ENCODE measurements at regions not wholly inside any gene's neighbourhood (a gene's known extent, or its start where the extent isn't known, plus 50 kb on each side); places are given as distances from the start of the nearest gene placed in this dataset.

DNA sequence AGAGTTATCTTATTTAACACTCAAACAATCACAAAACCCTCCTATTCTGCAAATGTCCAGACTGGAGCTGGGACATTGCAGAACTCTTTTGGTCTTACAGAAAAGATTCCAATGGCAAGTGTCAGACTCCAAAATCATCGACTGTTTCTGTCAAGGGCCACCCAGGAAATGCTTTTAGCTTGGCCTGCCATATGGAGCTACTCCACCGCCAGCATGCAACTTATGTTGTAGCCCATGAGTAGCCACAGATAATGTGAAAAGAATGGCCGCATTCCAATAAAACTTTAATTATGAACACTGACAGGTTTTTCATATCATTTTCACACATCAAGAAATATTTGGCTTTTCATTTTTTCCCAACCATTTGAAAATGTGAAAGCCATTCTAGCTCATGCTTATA is 57.5 kb downstream of the SYNE3 start:
- TF ChIP-seq, protein P1, sequence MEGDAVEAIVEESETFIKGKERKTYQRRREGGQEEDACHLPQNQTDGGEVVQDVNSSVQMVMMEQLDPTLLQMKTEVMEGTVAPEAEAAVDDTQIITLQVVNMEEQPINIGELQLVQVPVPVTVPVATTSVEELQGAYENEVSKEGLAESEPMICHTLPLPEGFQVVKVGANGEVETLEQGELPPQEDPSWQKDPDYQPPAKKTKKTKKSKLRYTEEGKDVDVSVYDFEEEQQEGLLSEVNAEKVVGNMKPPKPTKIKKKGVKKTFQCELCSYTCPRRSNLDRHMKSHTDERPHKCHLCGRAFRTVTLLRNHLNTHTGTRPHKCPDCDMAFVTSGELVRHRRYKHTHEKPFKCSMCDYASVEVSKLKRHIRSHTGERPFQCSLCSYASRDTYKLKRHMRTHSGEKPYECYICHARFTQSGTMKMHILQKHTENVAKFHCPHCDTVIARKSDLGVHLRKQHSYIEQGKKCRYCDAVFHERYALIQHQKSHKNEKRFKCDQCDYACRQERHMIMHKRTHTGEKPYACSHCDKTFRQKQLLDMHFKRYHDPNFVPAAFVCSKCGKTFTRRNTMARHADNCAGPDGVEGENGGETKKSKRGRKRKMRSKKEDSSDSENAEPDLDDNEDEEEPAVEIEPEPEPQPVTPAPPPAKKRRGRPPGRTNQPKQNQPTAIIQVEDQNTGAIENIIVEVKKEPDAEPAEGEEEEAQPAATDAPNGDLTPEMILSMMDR (tag by site-specific recombination; IDR thresholded peaks at IDR 0.05), result no peak
- TF ChIP-seq SP2 (tag by site-specific recombination; IDR thresholded peaks at IDR 0.05) (no peak), ZNF416 (tag by site-specific recombination; IDR thresholded peaks at IDR 0.05) (no peak), ZBTB7A (tag by site-specific recombination; IDR thresholded peaks at IDR 0.05; ENCODE audit: low read depth) (no peak), ZNF529 (tag by site-specific recombination; IDR thresholded peaks at IDR 0.05; ENCODE audit: insufficient replicate concordance) (no peak), ZNF600 (tag by site-specific recombination; IDR thresholded peaks at IDR 0.05) (no peak), SALL2 (tag by site-specific recombination; IDR thresholded peaks at IDR 0.05; ENCODE audit: borderline replicate concordance) (no peak), ZNF174 (tag by site-specific recombination; IDR thresholded peaks at IDR 0.05) (no peak), ZSCAN30 (tag by site-specific recombination; IDR thresholded peaks at IDR 0.05) (no peak)
- TF ChIP-seq, protein P2, sequence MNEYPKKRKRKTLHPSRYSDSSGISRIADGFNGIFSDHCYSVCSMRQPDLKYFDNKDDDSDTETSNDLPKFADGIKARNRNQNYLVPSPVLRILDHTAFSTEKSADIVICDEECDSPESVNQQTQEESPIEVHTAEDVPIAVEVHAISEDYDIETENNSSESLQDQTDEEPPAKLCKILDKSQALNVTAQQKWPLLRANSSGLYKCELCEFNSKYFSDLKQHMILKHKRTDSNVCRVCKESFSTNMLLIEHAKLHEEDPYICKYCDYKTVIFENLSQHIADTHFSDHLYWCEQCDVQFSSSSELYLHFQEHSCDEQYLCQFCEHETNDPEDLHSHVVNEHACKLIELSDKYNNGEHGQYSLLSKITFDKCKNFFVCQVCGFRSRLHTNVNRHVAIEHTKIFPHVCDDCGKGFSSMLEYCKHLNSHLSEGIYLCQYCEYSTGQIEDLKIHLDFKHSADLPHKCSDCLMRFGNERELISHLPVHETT (tag by site-specific recombination; IDR thresholded peaks at IDR 0.05), result no peak
- TF ChIP-seq, protein P3, sequence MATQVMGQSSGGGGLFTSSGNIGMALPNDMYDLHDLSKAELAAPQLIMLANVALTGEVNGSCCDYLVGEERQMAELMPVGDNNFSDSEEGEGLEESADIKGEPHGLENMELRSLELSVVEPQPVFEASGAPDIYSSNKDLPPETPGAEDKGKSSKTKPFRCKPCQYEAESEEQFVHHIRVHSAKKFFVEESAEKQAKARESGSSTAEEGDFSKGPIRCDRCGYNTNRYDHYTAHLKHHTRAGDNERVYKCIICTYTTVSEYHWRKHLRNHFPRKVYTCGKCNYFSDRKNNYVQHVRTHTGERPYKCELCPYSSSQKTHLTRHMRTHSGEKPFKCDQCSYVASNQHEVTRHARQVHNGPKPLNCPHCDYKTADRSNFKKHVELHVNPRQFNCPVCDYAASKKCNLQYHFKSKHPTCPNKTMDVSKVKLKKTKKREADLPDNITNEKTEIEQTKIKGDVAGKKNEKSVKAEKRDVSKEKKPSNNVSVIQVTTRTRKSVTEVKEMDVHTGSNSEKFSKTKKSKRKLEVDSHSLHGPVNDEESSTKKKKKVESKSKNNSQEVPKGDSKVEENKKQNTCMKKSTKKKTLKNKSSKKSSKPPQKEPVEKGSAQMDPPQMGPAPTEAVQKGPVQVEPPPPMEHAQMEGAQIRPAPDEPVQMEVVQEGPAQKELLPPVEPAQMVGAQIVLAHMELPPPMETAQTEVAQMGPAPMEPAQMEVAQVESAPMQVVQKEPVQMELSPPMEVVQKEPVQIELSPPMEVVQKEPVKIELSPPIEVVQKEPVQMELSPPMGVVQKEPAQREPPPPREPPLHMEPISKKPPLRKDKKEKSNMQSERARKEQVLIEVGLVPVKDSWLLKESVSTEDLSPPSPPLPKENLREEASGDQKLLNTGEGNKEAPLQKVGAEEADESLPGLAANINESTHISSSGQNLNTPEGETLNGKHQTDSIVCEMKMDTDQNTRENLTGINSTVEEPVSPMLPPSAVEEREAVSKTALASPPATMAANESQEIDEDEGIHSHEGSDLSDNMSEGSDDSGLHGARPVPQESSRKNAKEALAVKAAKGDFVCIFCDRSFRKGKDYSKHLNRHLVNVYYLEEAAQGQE (tag by site-specific recombination; IDR thresholded peaks at IDR 0.05), result no peak
- TF ChIP-seq, protein P4, sequence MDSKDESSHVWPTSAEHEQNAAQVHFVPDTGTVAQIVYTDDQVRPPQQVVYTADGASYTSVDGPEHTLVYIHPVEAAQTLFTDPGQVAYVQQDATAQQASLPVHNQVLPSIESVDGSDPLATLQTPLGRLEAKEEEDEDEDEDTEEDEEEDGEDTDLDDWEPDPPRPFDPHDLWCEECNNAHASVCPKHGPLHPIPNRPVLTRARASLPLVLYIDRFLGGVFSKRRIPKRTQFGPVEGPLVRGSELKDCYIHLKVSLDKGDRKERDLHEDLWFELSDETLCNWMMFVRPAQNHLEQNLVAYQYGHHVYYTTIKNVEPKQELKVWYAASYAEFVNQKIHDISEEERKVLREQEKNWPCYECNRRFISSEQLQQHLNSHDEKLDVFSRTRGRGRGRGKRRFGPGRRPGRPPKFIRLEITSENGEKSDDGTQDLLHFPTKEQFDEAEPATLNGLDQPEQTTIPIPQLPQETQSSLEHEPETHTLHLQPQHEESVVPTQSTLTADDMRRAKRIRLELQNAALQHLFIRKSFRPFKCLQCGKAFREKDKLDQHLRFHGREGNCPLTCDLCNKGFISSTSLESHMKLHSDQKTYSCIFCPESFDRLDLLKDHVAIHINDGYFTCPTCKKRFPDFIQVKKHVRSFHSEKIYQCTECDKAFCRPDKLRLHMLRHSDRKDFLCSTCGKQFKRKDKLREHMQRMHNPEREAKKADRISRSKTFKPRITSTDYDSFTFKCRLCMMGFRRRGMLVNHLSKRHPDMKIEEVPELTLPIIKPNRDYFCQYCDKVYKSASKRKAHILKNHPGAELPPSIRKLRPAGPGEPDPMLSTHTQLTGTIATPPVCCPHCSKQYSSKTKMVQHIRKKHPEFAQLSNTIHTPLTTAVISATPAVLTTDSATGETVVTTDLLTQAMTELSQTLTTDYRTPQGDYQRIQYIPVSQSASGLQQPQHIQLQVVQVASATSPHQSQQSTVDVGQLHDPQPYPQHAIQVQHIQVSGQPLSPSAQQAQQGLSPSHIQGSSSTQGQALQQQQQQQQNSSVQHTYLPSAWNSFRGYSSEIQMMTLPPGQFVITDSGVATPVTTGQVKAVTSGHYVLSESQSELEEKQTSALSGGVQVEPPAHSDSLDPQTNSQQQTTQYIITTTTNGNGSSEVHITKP (tag by site-specific recombination; IDR thresholded peaks at IDR 0.05), result no peak
- TF ChIP-seq, protein P5, sequence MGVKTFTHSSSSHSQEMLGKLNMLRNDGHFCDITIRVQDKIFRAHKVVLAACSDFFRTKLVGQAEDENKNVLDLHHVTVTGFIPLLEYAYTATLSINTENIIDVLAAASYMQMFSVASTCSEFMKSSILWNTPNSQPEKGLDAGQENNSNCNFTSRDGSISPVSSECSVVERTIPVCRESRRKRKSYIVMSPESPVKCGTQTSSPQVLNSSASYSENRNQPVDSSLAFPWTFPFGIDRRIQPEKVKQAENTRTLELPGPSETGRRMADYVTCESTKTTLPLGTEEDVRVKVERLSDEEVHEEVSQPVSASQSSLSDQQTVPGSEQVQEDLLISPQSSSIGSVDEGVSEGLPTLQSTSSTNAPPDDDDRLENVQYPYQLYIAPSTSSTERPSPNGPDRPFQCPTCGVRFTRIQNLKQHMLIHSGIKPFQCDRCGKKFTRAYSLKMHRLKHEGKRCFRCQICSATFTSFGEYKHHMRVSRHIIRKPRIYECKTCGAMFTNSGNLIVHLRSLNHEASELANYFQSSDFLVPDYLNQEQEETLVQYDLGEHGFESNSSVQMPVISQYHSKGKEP (tag by site-specific recombination; IDR thresholded peaks at IDR 0.05), result no peak

Data from HEK293 (cell line).